ENCODE measurements at regions not wholly inside any gene's neighbourhood (a gene's known extent, or its start where the extent isn't known, plus 50 kb on each side); places are given as distances from the start of the nearest gene placed in this dataset.

DNA sequence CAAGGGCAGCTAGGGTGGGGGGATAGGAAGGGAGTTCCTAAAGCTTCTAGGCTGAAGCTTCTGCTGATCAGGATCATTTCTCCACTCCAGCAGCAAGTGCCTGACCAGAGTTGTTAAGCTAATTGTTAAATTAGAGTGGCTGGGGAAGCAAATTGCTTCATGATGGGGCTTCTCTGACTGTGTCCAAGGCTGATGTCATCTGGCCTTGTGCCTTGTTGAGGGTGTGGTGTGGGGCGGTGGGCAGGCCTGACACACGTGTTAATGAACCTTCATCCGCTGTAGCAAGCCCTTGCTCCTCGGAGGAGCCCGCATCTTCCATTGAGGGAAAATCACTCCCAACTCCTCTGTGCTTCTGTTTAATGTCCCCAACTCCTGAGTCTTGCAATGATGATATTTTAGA is 84.3 kb upstream of the ROPN1 start:
- no peak overlapping the region for H3K4me2 ChIP-seq (ENCODE audit: low read depth, low read length)
- no peaks in the 10 kb centered on the region for H3K9me2 ChIP-seq (replicated peaks; ENCODE audit: insufficient read depth, low read length)
- no peaks in the 10 kb centered on the region for H3K79me2 ChIP-seq (ENCODE audit: low read length)
- no peak overlapping the region for H3K4me3 ChIP-seq (ENCODE audit: low read length)
- H4K20me1 ChIP-seq (ENCODE audit: insufficient read depth, low read length), result no peaks in the 10 kb centered on the region
- DNase-seq, result no peak
- H3K9ac ChIP-seq (ENCODE audit: low read length), result no peak overlapping the region
- H3K36me3 ChIP-seq (replicated peaks; ENCODE audit: insufficient read depth, low read length), result no peaks in the 10 kb centered on the region
- no peaks in the 10 kb centered on the region for H3K4me1 ChIP-seq (ENCODE audit: low read length)
- H3K9me3 ChIP-seq (replicated peaks; ENCODE audit: insufficient read depth, low read length), result no peaks in the 10 kb centered on the region
- no peaks in the 10 kb centered on the region for H3F3A ChIP-seq (ENCODE audit: insufficient read depth, low read length)
- no peaks in the 10 kb centered on the region for H3K27me3 ChIP-seq (replicated peaks; ENCODE audit: insufficient read depth, low read length)
- no peak overlapping the region for H3K27ac ChIP-seq (ENCODE audit: low read length)
- no peak overlapping the region for H2AFZ ChIP-seq (ENCODE audit: low read length)
- TF ChIP-seq, protein P1, sequence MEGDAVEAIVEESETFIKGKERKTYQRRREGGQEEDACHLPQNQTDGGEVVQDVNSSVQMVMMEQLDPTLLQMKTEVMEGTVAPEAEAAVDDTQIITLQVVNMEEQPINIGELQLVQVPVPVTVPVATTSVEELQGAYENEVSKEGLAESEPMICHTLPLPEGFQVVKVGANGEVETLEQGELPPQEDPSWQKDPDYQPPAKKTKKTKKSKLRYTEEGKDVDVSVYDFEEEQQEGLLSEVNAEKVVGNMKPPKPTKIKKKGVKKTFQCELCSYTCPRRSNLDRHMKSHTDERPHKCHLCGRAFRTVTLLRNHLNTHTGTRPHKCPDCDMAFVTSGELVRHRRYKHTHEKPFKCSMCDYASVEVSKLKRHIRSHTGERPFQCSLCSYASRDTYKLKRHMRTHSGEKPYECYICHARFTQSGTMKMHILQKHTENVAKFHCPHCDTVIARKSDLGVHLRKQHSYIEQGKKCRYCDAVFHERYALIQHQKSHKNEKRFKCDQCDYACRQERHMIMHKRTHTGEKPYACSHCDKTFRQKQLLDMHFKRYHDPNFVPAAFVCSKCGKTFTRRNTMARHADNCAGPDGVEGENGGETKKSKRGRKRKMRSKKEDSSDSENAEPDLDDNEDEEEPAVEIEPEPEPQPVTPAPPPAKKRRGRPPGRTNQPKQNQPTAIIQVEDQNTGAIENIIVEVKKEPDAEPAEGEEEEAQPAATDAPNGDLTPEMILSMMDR (IDR thresholded peaks at IDR 0.05; ENCODE audit: low read length), result no peak
- TF ChIP-seq EZH2 (optimal IDR thresholded peaks at IDR 0.05; ENCODE audit: low read depth, low read length) (no peak), EZH2phosphoT487 (IDR thresholded peaks at IDR 0.05; ENCODE audit: low read length) (no peak)

DNA sequence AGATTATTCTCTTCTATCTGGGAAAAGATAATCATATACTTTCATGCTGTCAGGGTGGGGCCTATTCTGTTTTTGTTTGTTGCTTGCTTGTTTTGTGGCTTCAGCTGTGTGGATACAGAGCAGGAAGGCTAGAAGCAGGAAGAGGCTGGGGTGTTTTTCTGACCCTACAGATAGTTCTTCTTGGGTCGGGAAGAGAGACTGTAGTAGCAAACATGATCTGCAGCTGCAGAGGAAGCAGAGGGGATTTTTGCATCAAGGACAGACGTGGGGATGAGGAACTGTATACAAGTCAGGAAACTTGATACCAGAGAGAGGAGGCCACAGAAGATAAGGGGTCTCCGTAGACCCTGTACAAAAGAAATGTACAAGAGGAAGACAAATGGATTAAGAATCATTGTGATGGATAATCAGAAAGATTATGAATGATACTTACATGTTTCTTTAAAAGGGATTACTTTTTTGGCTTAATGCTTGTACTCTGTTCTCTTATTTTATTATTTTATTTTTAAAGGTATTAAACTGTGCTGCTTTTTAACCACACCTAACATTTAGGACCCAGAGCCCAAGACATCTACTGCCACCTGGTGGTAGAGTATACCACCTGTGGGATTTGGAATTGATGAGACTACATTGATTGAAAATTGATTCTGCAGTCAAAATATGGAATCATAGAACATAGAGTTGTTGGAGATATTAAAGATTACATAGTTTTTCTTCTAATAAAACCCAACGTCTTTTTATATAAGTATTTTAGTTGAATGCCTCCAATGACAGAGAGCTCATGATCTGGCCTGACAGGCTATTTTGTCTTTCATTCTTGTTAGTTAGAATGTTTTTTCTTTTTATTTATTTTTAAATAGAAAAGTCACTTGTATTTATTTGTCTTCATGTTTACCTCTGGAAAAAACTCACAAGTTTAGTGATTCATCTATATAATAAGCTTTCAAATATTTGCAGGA is 87.3 kb upstream of the ROPN1 start:
- DNase-seq, result peak; percentile 43
- Histone ChIP-seq H3K27ac (ENCODE audit: low read length) (no peak overlapping the region), H3K9ac (ENCODE audit: low read length) (no peak overlapping the region), H3K4me3 (ENCODE audit: low read length) (no peak overlapping the region), H2AFZ (ENCODE audit: low read length) (no peak overlapping the region), H3K36me3 (replicated peaks; ENCODE audit: insufficient read depth, low read length) (no peaks in the 10 kb centered on the region), H3K79me2 (ENCODE audit: low read length) (no peaks in the 10 kb centered on the region), H3K9me3 (replicated peaks; ENCODE audit: insufficient read depth, low read length) (no peaks in the 10 kb centered on the region), H3K4me2 (ENCODE audit: low read depth, low read length) (no peak overlapping the region), H3K27me3 (replicated peaks; ENCODE audit: insufficient read depth, low read length) (no peaks in the 10 kb centered on the region), H4K20me1 (ENCODE audit: insufficient read depth, low read length) (no peaks in the 10 kb centered on the region), H3K9me2 (replicated peaks; ENCODE audit: insufficient read depth, low read length) (no peaks in the 10 kb centered on the region), H3F3A (ENCODE audit: insufficient read depth, low read length) (no peaks in the 10 kb centered on the region), H3K4me1 (ENCODE audit: low read length) (no peaks in the 10 kb centered on the region)
- TF ChIP-seq, protein P1 (IDR thresholded peaks at IDR 0.05; ENCODE audit: low read length), result peak; percentile 53
- TF ChIP-seq EZH2phosphoT487 (IDR thresholded peaks at IDR 0.05; ENCODE audit: low read length), result no peak

DNA sequence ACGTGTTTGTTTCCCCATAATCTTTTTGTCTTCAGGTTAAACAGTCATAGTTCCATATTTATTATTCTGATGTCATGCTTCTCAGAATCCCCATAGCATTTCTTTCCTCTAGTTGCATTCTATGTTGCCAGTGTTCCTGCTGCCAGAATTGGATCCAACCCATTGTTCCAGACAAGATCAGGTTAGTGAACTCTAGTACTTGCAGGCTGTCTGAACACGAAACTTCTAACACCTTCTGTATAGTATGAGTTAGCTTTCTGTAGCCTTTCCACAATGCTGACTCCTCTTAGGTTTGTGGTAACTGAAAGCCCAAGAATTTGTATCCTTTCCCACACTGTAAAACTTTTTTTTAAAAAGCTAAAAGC is 88.0 kb upstream of the ROPN1 start:
- Histone ChIP-seq H3K36me3 (replicated peaks; ENCODE audit: insufficient read depth, low read length) (no peaks in the 10 kb centered on the region), H3K27me3 (replicated peaks; ENCODE audit: insufficient read depth, low read length) (no peaks in the 10 kb centered on the region), H3F3A (ENCODE audit: insufficient read depth, low read length) (no peaks in the 10 kb centered on the region), H3K79me2 (ENCODE audit: low read length) (no peaks in the 10 kb centered on the region), H3K9ac (ENCODE audit: low read length) (no peak overlapping the region), H3K4me3 (ENCODE audit: low read length) (no peak overlapping the region), H3K9me2 (replicated peaks; ENCODE audit: insufficient read depth, low read length) (no peaks in the 10 kb centered on the region), H3K4me1 (ENCODE audit: low read length) (no peaks in the 10 kb centered on the region), H3K4me2 (ENCODE audit: low read depth, low read length) (no peak overlapping the region), H3K9me3 (replicated peaks; ENCODE audit: insufficient read depth, low read length) (no peaks in the 10 kb centered on the region), H3K27ac (ENCODE audit: low read length) (no peak overlapping the region), H4K20me1 (ENCODE audit: insufficient read depth, low read length) (no peaks in the 10 kb centered on the region), H2AFZ (ENCODE audit: low read length) (no peak overlapping the region)
- DNase-seq, result no peak
- TF ChIP-seq EZH2 (optimal IDR thresholded peaks at IDR 0.05; ENCODE audit: low read depth, low read length) (no peak), EZH2phosphoT487 (IDR thresholded peaks at IDR 0.05; ENCODE audit: low read length) (no peak)
- TF ChIP-seq, protein P1 (IDR thresholded peaks at IDR 0.05; ENCODE audit: low read length), result no peak
